ENCODE measurements at regions not wholly inside any gene's neighbourhood (a gene's known extent, or its start where the extent isn't known, plus 50 kb on each side); places are given as distances from the start of the nearest gene placed in this dataset.
"Not testable (repeated sequence)": the region's sequence is repeated elsewhere in the genome, so short reads cannot be mapped to it uniquely, and the experiment has no call there.

GRCh38 chr16:15307184-15307583 is 70.9 kb downstream of the NPIPA5 start:
- DNase-seq = not testable (repeated sequence)

- not testable (repeated sequence) for DNase-seq
Measured at GRCh38 chr16:15305889-15306288, 72.2 kb downstream of the NPIPA5 start.

DNA sequence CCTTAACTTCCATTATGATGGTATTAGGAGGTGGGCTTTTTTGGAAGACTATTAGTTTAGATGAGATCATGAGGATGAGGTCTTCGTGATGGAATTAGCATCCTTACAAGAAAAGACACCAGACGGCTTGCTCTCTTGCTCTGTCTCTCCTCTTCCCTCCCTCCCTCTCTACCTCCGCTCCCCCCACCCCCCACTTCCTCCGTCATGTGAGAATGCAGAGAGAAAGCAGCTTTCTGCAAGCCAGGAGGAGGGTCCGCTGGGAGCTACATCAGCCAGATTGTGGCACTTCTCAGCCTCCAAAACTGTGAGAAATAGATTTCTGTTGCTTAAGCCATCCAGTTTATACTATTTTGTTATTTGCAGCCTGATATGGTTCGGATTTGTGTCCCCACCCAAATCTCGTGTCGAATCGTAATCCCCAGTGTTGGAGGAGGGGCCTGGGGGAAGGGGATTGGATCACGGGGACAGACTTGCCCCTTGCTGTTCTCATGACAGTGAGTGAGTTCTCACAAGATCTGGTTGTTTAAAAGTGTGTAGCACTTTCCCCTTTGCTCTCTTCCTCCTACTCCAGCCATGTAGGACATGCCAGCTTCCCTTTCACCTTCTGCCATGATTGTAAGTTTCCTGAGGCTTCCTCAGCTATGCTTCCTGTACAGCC is 74.3 kb downstream of the NPIPA5 start:
- DNase-seq = not testable (repeated sequence)

DNA sequence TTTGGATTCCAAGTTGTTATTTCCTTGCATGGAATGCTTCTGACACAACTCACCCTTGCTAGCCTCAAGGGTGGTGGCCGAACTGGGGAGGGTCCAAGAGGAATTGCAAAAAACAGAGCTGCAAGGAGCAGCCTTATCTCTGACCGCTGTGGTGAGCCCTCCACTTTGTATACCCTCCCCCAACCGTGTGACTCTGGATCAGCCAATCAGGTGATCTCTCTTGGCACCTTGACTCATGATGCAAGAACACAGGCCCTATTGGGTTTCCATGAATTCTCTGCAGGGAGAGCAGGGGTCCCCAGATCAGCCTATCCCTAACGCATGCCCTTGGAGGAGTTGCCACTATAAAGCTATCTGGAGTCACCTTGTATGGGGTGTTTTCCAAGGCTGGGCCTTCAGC is 81.0 kb downstream of the NPIPA5 start:
- DNase-seq = not testable (repeated sequence)

DNA sequence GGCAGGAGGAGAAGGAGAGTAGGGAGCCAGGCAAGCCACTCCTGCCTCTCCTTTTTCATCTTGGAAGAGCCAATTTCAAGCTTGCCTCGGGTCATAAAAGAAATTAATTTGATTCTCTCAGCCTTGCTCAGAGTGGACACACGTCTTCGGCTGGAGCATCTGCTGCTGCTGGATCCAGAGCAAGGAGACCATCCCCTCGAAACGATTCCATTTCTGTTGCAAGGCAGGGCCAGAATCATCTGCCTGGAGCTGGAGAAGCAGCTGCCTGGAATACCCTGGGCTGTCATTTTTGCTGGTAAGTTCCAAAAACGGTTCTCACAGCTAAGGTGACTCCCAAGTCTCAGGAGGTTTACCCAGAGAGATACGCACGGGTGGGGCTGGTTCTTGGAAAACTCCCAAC is 103.3 kb downstream of the NPIPA5 start:
- not testable (repeated sequence) for DNase-seq

GRCh38 chr16:15273964-15274363 is 104.1 kb downstream of the NPIPA5 start:
- not testable (repeated sequence) for DNase-seq

GRCh38 chr16:15266941-15267340 is 111.2 kb downstream of the NPIPA5 start:
- DNase-seq = not testable (repeated sequence)

DNA sequence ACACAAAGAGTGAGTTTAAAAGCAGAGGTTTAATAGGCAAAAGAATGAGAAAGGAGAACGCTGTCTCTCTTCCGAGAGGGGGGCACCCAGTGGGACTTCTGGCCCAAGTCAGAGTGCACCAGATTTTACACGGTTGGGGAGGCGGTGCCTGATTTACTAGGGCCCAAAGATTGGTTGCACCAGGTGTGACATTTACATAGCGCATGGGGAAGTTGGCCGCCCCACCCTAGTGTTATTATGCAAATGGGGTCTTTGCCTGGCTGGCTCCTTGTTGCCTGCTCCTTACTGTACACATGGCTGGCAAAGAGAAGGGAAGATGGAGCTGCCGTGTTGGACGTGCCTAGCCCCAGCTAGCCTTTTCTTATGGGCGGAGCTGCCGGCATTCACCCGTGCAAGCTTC is 115.9 kb downstream of the NPIPA5 start:
- DNase-seq = not testable (repeated sequence)

DNA sequence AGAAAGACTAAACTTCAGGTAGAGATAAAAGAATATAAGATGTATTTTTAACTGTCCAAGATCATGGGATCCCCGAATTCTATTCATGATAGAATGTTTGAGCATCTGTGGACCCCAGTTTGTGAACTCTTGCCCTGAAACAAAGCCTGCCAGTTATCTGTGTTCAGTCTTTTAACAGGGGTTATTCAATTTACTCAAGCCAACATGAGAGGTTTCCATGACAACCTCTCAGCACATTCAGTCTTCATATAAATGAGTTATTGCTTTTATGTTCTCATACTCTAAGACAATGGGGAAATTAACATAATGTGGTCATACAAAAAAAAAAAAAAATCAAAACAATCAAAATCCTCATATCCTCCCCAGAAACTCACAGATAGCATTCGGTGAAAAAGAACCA is 130.1 kb downstream of the NPIPA5 start:
- not testable (repeated sequence) for DNase-seq

- DNase-seq = not testable (repeated sequence)
Measured at GRCh38 chr16:15236674-15237323, 141.3 kb downstream of the NPIPA5 start.

GRCh38 chr16:15235140-15235539 is 141.1 kb upstream of the RRN3 start:
- not testable (repeated sequence) for DNase-seq

- not testable (repeated sequence) for DNase-seq
Measured at GRCh38 chr16:15234702-15235101, 140.6 kb upstream of the RRN3 start.

DNA sequence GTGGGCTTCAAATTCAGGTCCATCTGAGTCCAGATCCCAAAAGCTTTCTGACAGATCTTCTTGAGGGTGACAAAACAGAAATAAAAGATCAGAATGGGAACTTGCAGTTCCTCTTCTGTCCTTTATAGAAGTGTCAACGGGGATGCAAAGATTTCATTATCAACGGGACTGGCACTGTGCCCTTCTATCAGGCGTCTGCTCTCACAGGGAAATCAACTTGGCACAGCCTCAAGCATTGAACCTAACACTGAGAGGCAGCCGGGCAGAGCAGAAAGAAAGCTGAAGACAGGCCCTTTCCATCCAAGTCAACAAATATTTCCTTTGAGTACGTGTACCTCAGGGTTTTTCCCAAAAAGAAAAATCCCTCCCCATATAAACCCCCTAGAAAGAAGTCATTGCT is 136.4 kb upstream of the RRN3 start:
- DNase-seq = not testable (repeated sequence)

GRCh38 chr16:15229661-15230060 is 135.6 kb upstream of the RRN3 start:
- not testable (repeated sequence) for DNase-seq

- DNase-seq = not testable (repeated sequence)
Measured at GRCh38 chr16:15224651-15225050, 130.6 kb upstream of the RRN3 start.

GRCh38 chr16:15223398-15223797 is 129.3 kb upstream of the RRN3 start:
- DNase-seq = not testable (repeated sequence)

- DNase-seq = peak in 6 of 58 donors; percentile 0 to 14 (median 6)
Measured at GRCh38 chr16:15219679-15220615, 125.9 kb upstream of the RRN3 start.

- DNase-seq = not testable (repeated sequence)
Measured at GRCh38 chr16:15218856-15219500, 124.9 kb upstream of the RRN3 start.

DNA sequence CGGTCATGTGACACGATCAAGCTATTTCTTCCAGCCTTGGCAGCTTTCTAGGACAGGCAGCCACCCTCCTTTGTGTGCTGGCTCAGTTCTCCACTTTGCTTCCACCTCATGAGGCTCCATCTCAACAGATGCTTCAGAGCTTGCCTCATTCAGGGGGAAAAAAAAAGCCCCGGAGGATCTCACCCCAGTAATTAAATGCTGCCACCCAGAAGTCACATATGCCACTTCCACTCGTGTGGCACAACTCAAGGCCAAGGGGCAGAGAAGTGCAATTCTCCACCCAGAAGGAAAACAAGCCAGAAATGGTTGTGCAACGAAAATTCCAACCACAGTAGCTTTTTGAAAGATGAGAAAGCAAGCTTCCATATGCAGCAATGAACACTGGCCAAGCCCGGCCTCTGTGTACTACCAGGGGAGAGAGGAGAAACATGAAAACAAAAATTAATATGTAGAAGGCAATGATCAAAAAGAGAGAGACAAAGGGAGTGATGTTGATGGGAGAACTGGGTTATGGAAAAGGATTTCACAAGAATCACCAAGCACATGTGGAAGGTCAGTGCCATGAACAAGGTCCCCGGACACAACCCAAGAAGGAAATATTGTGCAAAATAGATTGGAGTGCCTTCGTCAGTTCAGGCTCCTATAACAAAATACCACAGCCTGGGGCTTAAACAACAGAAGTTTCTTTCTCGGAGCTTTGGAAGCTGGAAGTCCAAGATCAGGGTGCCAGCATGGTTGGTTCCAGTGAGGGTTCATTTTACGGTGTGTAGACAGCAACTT is 113.3 kb upstream of the RRN3 start:
- DNase-seq = not testable (repeated sequence)

GRCh38 chr16:15206439-15206838 is 112.4 kb upstream of the RRN3 start:
- not testable (repeated sequence) for DNase-seq
